HG03097 (cell line): ENCODE measurements at regions not wholly inside any gene's neighbourhood (a gene's known extent, or its start where the extent isn't known, plus 50 kb on each side); places are given as distances from the start of the nearest gene placed in this dataset.
A peak's percentile ranks its signal among the peaks of the same experiment; 100 is the strongest.

Source experiments
- ATAC-seq: cut with Tn5 transposase; IDR thresholded peaks from one replicate; pipeline ENCODE4 v1.9.1; 2021; ENCODE audit not compliant: unreplicated experiment, low FRiP score

DNA sequence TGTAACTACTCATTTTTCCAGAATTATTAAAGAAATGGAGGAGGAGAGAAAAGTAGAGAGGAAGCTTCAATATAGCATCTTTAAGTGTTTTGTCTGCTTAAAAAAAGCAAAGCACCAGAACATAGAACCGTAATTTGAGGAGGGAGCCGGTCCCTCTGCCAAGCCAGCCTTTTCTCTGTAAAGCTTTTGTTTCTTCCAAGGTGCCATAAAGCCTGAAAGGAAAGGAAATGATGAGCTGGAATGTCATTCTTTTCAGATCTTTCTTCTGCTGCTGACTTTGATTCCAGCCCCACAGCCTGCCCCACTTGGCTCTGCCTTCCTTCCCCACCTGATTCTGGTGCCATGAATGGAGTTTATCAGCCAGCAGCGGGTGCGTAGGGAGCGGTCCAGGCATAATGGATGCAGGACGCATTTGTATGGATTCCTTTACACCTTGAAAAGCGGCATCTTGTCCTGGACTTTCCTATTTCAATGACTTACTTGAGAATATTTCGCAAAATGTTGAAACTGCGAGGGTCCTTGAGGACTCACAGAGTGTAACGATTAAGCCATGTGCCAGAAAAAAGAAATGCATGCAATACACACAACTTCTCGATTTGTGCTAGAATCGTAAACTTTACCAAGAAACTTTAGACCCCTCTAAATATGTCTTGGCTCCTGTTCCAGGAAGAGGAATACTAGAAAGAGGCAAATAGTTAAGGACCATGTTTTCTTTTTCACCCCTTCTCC, 569.5 kb upstream of the MGMT start:
- ATAC-seq, result no peak

DNA sequence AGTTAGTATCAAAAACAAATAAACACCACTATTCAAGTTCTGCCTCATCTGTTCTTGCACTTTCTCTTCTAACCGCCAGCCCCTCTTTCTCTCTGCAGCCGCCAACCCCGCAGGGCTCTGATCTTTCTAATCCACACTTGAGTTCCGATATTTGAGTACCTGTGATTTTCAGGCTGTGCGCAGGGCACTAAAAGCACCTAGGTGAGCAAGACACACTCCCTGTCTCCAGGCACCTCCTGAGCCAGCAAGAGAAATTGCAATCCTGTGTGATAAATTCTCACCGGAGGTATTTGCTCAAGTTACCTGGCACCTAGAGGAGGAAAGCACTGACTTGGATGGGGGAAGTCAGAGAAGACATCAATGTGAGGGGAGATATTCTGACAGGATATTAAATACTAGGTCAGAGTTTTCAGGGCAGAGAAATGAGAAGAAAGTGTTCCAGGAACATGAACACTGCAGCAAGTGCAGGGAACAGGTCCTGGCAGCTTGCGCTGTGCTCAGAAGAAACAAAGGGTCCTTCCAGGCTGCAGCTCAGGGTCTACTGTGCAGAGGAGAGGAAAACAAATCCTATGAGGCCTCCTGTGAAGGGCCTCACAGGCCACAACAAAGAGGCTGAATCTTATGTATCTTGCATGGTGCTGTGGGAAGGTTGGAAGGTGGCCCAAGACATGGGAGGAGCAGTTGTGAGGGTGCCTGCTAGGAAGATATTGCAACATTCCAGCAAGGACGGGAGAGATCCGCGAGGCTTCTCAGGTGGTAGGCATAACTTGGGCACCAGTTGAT, 568.7 kb upstream of the MGMT start:
- ATAC-seq, result no peak

DNA sequence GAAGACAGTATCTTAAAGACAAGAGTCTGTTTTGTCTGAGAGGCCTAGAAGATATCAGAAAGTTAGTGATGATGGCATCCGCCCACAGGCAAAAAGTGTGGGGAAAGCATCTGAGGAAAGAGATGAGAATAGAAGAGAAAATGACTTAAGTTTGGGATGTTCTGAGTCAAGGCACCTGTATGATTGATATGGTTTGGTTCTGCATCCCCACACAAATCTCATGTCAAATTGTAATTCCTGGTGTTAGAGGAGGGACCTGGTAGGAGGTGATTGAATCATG, 568.2 kb upstream of the MGMT start:
- no peak for ATAC-seq

DNA sequence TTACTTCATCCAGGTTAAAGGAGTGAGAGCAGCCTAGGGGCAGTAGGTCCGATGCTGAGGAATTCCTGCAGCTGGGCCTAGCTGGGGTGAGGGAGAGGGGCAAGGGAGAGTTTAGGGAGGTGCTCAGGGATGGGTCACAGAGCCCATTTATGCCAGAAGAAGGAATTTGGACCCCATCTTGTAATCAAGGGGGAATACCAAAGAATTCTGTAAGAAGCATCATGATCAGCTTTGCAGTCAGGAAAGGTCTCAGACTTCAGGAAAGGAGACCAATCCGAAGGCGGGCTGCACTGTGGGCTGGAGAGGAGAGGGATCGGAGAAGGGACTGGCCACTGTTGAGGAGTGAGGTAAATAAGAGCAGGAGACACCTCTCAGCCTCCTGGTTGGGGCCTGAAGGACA, 566.6 kb upstream of the MGMT start:
- no peak for ATAC-seq

DNA sequence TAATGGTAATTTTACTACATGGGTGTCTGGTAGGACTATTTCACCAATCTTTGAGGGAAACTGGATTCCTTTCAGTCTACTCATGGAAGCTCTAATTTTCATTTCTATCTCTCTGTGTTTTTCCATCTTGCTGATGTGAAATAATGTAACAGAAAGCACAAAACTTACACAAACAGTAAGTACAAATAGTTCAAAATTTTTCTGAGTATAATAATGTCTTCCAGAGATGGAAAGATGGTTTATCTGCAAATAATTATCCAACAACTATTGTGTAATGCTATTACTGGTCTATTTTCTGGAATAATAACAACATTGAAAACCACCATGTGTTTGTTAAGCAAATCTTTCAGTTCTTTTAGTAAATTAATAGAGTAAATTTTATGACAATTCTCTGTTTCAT, 565.8 kb upstream of the MGMT start:
- ATAC-seq, result no peak

DNA sequence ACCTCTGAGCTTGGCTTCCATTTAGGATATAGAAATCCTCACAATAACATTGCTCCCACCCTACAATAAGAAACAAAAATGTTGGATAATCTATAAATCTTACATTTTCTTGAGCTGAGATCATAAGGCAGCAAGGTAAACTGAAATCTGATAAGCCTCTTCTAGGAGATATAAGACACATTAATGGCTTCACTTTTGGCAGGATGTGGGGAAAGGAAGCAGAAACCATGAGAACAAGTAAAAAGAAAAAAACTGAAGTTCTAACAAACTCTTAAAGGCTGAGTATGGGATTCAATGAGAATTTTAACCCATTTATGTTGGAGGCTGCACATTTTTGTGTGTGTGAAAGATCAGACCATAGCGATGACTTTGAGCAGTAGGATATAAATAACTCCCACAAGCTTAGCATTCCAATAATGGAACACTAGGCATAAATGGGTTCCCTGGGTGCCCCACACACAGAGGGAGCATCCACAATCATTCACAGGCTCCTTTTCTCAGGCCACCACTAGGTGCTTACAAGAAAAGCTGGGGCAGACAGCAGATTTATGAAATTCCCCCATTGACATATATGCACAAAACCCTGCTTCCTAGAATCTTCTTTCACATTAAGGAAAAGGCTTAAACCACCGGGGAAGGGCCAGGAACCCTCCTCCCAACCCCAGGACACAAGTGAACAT, 564.9 kb upstream of the MGMT start:
- no peak for ATAC-seq

DNA sequence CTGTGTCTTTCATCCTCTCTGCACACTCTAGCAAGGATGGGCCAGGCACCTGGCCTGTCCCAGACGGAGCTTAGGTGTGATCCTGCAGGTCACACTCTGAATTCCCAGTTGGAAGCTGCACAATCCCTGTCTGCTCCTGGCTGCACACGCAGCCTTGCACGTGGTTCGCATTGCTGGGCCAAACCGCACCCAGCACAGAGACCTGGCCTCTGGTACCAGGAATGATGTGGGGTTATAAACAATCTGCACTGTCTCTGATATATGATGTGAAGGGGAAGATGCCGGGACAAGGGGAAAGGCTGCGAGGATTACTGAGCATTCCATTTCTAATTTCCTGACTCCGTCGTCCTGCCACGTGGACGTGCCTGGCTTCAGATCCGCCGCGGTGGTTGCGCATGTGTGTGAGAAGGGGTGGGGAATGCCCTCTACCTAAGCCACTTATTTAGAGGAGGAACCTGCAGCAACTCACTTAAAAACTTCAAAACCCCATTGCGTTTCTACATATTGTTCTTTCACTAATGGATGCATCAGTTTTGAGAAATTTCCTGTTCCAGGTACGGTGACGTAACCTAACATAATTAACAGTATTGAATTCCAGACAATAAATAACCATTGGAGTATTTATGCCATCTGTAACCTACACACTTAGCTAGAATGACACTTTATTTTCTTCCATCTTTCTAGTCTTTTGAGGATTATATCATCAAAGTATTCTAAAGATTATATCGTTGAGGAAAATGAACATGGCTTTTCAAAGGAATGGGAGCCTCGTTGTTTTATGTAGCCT, 559.7 kb upstream of the MGMT start:
- no peak for ATAC-seq

DNA sequence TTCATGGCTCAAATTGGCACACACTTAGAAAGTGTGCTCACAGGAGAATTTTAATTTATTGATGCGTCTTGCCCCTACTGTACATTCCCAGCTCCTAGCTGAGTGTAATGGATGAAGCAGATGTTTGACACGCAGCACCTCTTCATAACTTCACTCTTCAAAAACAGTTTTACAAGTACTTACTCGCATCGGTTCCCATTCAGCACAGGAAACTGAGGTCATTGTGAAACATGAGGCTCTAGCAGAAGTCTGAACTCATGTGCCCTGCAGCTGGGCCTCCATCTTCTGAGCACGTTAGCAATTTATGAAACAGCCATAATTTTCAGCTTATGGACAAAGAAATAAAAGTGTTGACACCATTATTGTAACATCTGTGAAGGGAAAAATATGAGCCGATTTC, 558.9 kb upstream of the MGMT start:
- peak; percentile 50 for ATAC-seq

DNA sequence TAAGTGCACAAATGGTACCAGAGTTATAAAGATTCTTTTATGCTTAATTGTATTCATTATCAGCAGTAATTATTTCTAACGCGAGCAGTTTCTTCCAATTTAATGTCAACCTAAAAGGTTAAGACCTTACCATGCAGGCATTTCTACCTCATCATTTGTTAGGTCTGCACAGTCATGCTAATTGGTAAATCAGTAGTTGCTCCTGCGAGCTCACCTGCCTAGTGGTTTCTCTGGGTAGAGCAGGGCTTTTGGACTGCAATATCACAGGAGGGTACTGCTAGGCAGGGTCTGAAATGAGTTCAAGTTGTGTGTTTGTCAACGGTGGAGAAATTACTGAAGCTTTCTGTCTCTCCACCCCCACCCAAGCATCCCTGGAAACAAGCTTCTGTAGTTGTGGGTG, 558.5 kb upstream of the MGMT start:
- ATAC-seq, result no peak

DNA sequence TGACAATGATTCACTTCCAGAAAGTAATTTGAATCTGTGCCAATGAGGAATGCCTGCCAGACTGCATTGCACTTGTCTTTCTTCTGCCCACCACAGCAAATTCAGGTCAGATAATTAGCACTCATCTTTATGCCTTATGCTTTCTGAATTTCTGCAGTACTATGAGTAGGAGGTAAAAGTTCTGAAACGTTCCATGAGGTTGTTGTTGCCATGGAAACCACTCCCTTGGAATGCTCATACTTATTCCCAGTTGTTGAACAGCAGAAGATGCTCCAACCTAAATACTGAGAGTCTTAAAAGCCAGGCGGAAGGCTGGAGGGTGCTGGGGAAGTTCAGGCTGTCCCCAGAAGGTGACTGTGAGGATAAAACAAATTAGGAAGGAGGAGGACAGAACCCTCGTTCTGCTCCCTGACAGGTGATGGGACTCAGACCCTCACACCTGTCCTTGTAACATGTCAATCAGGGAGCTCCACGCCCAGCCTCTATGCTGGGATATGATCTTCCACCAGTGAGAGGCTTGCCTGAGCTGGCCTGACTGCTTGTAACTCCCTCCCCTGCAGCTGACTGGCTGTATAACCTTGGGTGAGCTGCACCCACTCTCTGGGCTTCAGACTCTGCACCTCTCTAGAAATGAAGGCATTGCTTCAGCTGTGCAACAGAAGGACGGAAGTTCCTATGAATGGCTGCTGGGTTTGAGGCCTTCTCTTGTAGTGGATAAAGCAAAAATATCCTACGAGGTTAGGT, 554.3 kb upstream of the MGMT start:
- no peak for ATAC-seq

DNA sequence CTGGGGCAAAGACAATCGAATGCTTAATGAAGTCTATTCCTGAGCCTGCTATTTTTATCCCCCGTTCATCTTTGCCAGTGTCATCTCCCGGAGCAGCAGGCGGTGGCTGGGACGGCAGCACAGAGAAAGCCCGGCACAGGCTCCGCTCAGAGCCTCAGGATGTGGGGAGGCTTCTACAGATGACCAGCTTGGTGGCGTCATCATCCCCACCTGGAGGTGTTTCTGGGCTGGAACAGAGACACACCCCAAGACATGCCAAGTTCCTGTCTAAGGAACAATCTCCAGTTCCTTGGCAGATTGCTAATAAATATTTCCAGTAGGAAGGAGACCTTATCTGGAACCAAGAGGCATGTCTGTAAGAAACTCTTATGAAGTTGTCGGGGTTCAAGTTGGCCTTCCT, 552.4 kb upstream of the MGMT start:
- ATAC-seq, result no peak

DNA sequence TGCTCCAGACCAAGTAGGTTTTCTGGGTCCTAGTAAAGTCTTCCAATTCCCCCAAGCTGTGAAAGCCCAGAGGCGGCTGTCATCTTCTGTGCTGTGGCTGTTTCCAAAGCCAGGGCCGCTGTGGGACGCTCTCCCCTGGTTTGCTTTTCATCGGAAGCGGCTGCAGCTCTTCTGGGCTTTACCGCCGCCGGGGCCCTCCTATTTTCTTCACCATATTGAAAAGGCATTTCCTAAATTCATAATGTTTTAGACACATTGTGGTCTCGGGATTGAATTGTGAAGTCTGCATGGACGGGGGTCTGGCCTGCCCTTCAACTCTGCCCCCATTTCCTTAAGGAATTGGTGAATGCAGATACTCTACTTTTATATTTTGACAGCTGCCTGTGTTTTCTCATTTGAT, 551.4 kb upstream of the MGMT start:
- no peak for ATAC-seq

DNA sequence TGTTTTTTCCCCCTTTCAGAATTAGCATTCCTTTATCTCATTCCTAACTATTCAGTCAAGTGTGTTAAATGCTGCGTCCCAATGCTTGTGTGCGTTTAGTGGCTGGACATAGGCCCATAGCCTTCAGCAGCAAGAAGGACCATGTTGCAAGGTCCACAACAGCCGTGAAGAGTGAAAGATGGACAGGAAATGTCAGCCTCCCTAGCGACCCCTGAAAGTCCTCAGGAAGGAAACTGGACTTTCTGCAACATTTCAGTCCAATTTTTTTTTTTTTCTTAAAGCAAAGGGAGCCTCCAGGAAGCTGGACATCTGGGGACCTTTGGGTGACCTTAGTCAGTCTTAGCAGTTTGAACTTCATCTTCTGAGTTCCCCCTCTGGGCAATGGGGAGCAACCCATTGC, 550.7 kb upstream of the MGMT start:
- ATAC-seq, result no peak

DNA sequence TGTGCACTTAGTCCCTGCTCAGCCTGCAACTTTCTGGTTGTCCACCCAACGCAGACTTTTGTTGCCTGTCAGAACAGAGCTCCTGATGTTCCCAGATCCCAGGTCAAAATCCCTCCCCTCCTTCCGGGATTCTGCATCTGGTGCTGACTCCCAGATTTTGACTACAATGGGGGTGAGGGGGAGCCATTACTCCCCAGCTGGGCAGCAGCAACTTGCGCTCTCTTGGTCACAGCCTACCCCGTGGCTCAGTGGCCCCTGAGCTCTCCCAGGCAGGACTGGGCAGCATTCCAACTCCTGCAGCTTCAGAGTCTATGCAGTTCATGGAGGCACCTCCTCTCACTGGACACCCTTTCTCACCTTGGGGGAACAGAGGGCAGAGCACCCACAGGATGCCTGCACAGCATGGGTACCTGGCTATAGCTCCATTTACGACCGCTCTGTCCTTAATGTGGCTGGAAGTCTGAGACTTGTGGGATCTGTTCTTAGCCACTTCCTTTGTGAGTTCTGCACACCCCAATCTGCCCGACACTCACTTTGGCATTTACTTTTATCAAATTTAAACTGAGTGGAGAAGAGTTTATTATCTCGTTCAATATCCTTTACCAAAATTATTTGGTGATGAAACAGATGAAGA, 545.5 kb upstream of the MGMT start:
- no peak for ATAC-seq

DNA sequence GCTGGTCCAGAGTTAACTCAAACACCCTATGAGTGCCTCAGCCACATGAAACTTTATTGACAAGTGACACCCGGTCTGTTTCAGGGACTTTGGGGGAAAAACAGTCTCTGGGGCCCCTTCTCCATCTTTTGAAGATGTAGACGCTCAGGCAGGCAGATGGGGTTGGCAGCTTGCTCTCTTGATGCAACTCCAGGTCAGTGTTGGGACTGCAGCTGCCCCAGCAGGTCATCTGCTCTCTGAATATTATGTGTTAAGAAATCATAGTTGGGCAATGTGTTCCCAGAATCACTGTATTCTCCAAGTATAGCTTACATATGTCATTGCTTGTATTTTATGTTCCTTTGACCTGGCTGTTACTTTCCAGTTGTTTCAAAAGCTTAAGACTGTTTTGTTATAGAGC, 544.9 kb upstream of the MGMT start:
- no peak for ATAC-seq

DNA sequence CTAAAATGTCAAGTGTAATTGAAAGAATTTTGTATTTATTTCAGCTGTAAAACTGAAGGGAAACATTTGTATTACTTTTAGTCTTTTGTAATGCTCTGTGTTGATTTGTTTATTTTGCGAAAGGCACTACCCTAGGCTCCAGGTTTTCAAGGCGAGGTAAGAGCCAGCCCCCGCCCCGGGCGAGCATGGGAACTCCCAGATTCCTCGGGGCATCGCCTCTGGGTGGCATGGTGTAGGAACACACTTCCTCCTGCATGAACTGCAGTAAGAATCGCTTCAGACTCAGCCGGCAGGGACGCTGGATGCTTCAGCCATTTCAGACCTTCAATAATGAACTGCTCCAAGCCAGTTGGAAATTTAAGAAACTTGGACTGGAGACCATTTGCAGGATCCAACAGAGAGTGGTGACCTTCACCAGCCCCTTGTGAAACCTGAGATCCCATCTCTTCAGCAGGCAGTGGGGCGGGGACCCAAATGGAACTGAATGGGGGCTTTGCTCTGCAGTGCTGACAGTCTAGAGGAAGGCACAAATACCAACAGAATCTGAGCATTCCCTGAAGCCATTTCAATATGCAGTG, 544.3 kb upstream of the MGMT start:
- no peak for ATAC-seq

DNA sequence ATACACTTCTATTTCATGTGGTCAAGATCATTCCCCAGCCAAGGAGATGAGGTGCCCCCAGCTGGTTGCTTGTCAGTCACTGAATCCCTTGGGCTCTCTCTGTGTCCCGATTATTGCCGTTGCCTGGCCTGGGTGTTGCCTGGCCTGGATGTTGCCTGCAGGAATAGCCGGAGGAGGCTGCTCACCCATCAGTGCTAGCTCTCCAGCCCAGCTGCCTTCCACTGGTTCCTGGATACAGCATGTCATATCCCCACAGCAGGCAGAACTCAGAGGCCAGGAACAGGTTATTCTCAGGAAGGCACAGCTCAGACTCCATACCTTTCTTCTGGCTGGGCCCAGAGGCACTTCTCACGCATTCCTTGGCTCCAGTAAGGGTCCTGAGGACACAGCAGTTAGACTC, 542.1 kb upstream of the MGMT start:
- no peak for ATAC-seq

DNA sequence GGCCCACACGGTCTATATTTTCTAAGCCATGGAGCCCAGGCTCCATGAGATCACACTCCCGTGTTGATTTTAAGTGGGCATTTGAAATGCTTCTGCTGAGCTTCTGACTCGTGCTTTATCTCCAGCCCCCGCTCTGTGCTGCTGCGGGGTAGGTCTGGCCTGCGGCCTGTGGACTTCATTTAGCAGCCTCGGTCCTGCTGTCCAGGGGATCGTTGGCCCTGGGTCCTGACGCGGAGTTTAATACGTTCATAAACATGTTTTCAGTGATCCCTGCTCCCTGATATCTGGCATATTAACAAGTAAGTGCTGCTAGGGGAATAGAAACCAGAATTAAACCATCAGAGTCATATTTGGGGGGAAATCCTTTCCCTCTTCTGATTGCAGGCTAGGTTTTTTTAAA, 540.3 kb upstream of the MGMT start:
- no peak for ATAC-seq

DNA sequence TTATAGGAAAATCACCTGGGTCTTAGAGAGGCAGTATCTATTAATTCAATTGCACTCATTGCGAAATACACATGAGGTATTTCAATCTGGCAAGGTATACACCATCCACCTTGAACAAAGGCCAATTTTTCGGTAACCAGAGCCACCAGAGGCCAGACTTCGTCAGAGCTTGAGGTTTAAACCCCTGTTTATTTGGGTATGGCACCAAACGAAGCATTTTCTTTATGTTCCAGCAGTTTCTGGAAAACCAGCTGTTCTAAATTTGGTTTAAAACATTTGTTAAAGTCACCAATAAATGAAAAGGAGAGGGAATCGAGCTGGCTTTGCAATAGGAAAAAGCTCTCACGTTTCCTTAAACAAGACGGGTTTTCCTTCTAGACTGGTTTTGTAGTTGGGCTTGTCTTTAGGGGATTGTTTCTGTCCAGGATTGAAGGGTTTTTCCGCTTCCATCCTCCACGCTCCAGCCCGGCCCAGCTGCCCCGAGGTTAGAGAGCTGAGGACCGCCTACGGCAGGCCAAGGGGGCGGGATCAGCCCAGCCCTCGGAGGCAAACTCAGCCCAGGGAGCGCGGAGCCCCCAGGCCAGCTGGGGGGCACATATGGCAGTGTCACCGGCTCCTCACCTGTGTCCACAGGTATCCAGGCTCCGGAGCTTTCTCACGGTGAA, 539.4 kb upstream of the MGMT start:
- no peak for ATAC-seq
